ENCODE measurements at regions not wholly inside any gene's neighbourhood (a gene's known extent, or its start where the extent isn't known, plus 50 kb on each side); places are given as distances from the start of the nearest gene placed in this dataset.

DNA sequence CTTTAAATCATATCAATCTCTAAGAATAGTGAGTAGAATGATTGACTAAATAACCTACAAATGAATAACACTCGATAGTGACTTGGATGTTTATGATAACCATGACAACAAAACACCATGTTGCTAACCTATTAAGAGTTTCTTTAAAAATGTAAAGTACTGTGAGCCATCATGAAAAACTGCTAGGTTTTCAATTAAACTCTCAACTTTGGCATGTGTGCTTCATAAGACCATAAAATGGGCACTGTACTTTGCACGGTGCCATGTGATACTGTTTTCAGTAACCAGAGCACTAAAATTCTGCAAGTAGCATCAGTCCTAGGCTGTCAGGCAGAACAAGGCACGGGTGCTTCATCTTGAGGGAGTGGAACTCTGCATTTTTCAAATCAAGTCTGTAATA is 96.2 kb upstream of the TRIM77 start:
- TF ChIP-seq EZH2 (IDR thresholded peaks at IDR 0.05) = no peak
- TF ChIP-seq, protein P1, sequence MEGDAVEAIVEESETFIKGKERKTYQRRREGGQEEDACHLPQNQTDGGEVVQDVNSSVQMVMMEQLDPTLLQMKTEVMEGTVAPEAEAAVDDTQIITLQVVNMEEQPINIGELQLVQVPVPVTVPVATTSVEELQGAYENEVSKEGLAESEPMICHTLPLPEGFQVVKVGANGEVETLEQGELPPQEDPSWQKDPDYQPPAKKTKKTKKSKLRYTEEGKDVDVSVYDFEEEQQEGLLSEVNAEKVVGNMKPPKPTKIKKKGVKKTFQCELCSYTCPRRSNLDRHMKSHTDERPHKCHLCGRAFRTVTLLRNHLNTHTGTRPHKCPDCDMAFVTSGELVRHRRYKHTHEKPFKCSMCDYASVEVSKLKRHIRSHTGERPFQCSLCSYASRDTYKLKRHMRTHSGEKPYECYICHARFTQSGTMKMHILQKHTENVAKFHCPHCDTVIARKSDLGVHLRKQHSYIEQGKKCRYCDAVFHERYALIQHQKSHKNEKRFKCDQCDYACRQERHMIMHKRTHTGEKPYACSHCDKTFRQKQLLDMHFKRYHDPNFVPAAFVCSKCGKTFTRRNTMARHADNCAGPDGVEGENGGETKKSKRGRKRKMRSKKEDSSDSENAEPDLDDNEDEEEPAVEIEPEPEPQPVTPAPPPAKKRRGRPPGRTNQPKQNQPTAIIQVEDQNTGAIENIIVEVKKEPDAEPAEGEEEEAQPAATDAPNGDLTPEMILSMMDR (IDR thresholded peaks at IDR 0.05 in 2 of 3, conservative IDR thresholded peaks at IDR 0.05 in 1 of 3; ENCODE audit: borderline replicate concordance in 1 of 3, insufficient read depth in 1 of 3, low read depth in 2 of 3, low read length in 2 of 3) = no peak
- no peak for TF ChIP-seq POLR2A (IDR thresholded peaks at IDR 0.05; ENCODE audit: borderline replicate concordance, extremely low read depth, insufficient read depth, insufficient read length)
- no peak for TF ChIP-seq SP1 (IDR thresholded peaks at IDR 0.05; ENCODE audit: low read depth)
